K562 (cell line): ENCODE measurements at regions not wholly inside any gene's neighbourhood (a gene's known extent, or its start where the extent isn't known, plus 50 kb on each side); places are given as distances from the start of the nearest gene placed in this dataset.

ENCODE experiments used
- ATAC-seq: fragments of 200-7000 bp; cut with Tn5 transposase; 3 replicates; pipeline ENCODE4 v1.9.1; 2020; ENCODE audit warnings: moderate library complexity
- BruUV-seq: library from RNA; stranded (reverse); fragments of 400-500 nt; replicated peaks from 2 replicates; lab custom pipeline; 2021; lab: Mats Ljungman, UMichigan
- CTCF ChIA-PET: fragments of 300-600 bp; formaldehyde crosslinking; extraction: SDS; loops from one replicate; lab custom pipeline; 2021; ENCODE audit warnings: low intra/inter-chr PET ratio; lab: Yijun Ruan, JAX
- POLR2A ChIA-PET: fragments of 300-600, 350-650 bp; sonication (Branson Sonifier 250); formaldehyde crosslinking; extraction: SDS; loops from one replicate; lab custom pipeline; 2021; ENCODE audit warnings: antibody characterized with exemption, inconsistent platforms; lab: Yijun Ruan, JAX
- DNase-seq, 4 experiments: peaks; one replicate each; pipeline versions ENCODE4 v3.0.0 to v3.0.0-alpha.2; 2011 to 2018; ENCODE audit warnings: low spot score in 3 of 4, mixed read lengths in 3 of 4; ENCODE audit errors: extremely low read depth in 1 of 4
- FAIRE-seq: peaks from 2 replicates; lab custom pipeline; 2011; peaks lifted over from hg19 to GRCh38; lab: Jason Lieb, UNC
- H2AFZ ChIP-seq: 2 replicates; pipeline ENCODE4 v1.6.0; 2011; ENCODE audit warnings: low read depth, low read length, control low read depth, inconsistent platforms
- H3K27ac ChIP-seq: fragments of 200-600 bp; 3 replicates; pipeline ENCODE4 v1.8.0; 2011; ENCODE audit warnings: low read depth, mild to moderate bottlenecking, control low read depth, inconsistent platforms, low read length, moderate library complexity, mixed read lengths; ENCODE audit errors: extremely low read depth
- H3K27me3 ChIP-seq, 2 experiments: fragments of 300-600 bp in 1 of 2; 2 replicates in 1 of 2; 3 replicates in 1 of 2; pipeline versions ENCODE4 v1.6.0 to v1.8.0; 2011; ENCODE audit warnings: inconsistent platforms in 2 of 2, low read length in 2 of 2, mild to moderate bottlenecking in 1 of 2, mixed read lengths in 1 of 2, moderate library complexity in 1 of 2; ENCODE audit not compliant: control insufficient read depth in 2 of 2, insufficient read depth in 2 of 2
- H3K36me3 ChIP-seq: fragments of 300-600 bp; 3 replicates; pipeline ENCODE4 v1.8.0; 2011; ENCODE audit warnings: mild to moderate bottlenecking, low read length, inconsistent platforms; ENCODE audit not compliant: control insufficient read depth, insufficient read depth
- H3K4me1 ChIP-seq, 2 experiments: fragments of 200-600 bp in 1 of 2; replicated peaks in 1 of 2; 2 replicates in 1 of 2; 3 replicates in 1 of 2; pipeline versions ENCODE4 v1.5.1 to v1.8.0; 2011; ENCODE audit warnings: inconsistent platforms in 2 of 2, low read length in 2 of 2, mild to moderate bottlenecking in 1 of 2, mixed read lengths in 1 of 2, moderate library complexity in 1 of 2; ENCODE audit not compliant: control insufficient read depth in 2 of 2, insufficient read depth in 2 of 2
- H3K4me2 ChIP-seq: 2 replicates; pipeline ENCODE4 v1.6.1; 2011; ENCODE audit warnings: low read length, control low read depth, inconsistent platforms, mixed read lengths; ENCODE audit not compliant: insufficient read depth
- H3K4me3 ChIP-seq: fragments of 200-600 bp; sonication (generic), shearing (Covaris generic); 2 replicates; pipeline ENCODE4 v1.5.1; 2016; ENCODE audit warnings: control low read depth, inconsistent platforms
- H3K79me2 ChIP-seq: fragments of 200-600 bp; 3 replicates; pipeline ENCODE4 v1.8.0; 2011; ENCODE audit warnings: low read length, inconsistent platforms; ENCODE audit not compliant: control insufficient read depth, insufficient read depth
- H3K9ac ChIP-seq, 2 experiments: 2 replicates each; pipeline versions ENCODE4 v1.6.0 to v1.6.1; 2011; ENCODE audit warnings: low read depth in 2 of 2, low read length in 2 of 2, control low read depth in 1 of 2, inconsistent platforms in 1 of 2, mild to moderate bottlenecking in 1 of 2, mixed read lengths in 1 of 2; ENCODE audit not compliant: insufficient read depth in 1 of 2
- H3K9me1 ChIP-seq: one replicate; pipeline ENCODE4 v1.6.0; 2011; ENCODE audit warnings: inconsistent platforms, mild to moderate bottlenecking, low read length, moderate library complexity; ENCODE audit not compliant: control insufficient read depth, insufficient read depth
- H3K9me3 ChIP-seq: replicated peaks from 2 replicates; pipeline ENCODE4 v1.5.1; 2011; ENCODE audit warnings: low read depth, low read length, inconsistent platforms; ENCODE audit not compliant: control insufficient read depth, insufficient read depth
- H4K20me1 ChIP-seq: replicated peaks from 2 replicates; pipeline ENCODE4 v1.6.1; 2011; ENCODE audit warnings: low read length, inconsistent platforms, mixed read lengths; ENCODE audit not compliant: control insufficient read depth, insufficient read depth
- CSDE1 ChIP-seq, 2 experiments: fragments of 450-650 bp; IDR thresholded peaks; 2 replicates each; pipeline ENCODE4 v1.6.1; 2016; ENCODE audit warnings: mild to moderate bottlenecking in 1 of 2
- ELF1 ChIP-seq: fragments of 200-800 bp; sonication (Bioruptor generic); IDR thresholded peaks from 2 replicates; pipeline ENCODE4 v1.6.1; 2016; ENCODE audit warnings: missing genetic modification characterization, missing compliant biosample characterization
- FOXJ2 ChIP-seq: fragments of 200-800 bp; sonication (Bioruptor generic); IDR thresholded peaks from 2 replicates; pipeline ENCODE4 v1.6.1; 2016; ENCODE audit warnings: missing genetic modification characterization, missing compliant biosample characterization
- HMG20A ChIP-seq: fragments of 450-650 bp; formaldehyde crosslinking; conservative IDR thresholded peaks from 2 replicates; pipeline ENCODE4 v1.4.0; 2020; ENCODE audit warnings: mild to moderate bottlenecking, mixed read lengths
- PTTG1 ChIP-seq: fragments of 450-650 bp; IDR thresholded peaks from 2 replicates; pipeline ENCODE4 v1.6.1; 2016; ENCODE audit warnings: low read depth, mild to moderate bottlenecking, missing genetic modification characterization, missing compliant biosample characterization
- RAD21 ChIP-seq, 2 experiments: fragments of 250-450 bp in 1 of 2; fragments of 450-650 bp in 1 of 2; sonication (Bioruptor Pico) in 1 of 2; formaldehyde crosslinking in 1 of 2; IDR thresholded peaks in 1 of 2; conservative IDR thresholded peaks in 1 of 2; 2 replicates each; pipeline versions ENCODE4 v1.4.0 to v1.8.0; 2020 to 2022; ENCODE audit warnings: mild to moderate bottlenecking in 2 of 2, moderate library complexity in 1 of 2
- ZBTB34 ChIP-seq: fragments of 250-450 bp; sonication (Bioruptor Pico); IDR thresholded peaks from 2 replicates; pipeline ENCODE4 v1.8.0; 2021; ENCODE audit warnings: mild to moderate bottlenecking, moderate library complexity
- ZNF764 ChIP-seq: fragments of 250-450 bp; sonication (Bioruptor Pico); IDR thresholded peaks from 2 replicates; pipeline ENCODE4 v1.4.0; 2020; ENCODE audit warnings: low read depth, mild to moderate bottlenecking, moderate library complexity
- WGBS: fragments of 100-300 bp; shearing (Covaris generic); methylation state at CpG from one replicate; pipeline ENCODE4 v1.1.6; 2016; ENCODE audit warnings: low coverage, mixed read lengths; ENCODE audit not compliant: insufficient coverage; ENCODE audit errors: missing lambda C conversion rate; 5-methylcytosine and 5-hydroxymethylcytosine counted together
- in situ Hi-C: fragments of 300-500 bp; cut with MboI; formaldehyde crosslinking; loops from 4 replicates; pipeline ENCODE4 v1.15.0; 2018; ENCODE audit warnings: inconsistent platforms, mixed read lengths
- intact Hi-C: fragments of 100-400 bp; cut with micrococcal nuclease; formaldehyde crosslinking; loops from 2 replicates; pipeline ENCODE4 v1.14.2; 2022

GRCh38 chr14:98901511-98902205 is 370.3 kb downstream of the BCL11B start:
- Histone ChIP-seq H3K79me2 (no peaks in the 10 kb centered on the region), H3K27me3 (0 out of 5 replicates have a peak, but pooled peaks cover 0 to 2% of the 10 kb centered on the region in 2 experiments), H3K4me1 (no peaks in the 10 kb centered on the region), H2AFZ (no peak overlapping the region), H3K9me3 (no peaks in the 10 kb centered on the region), H3K9me1 (no peaks in the 10 kb centered on the region), H4K20me1 (no peaks in the 10 kb centered on the region), H3K27ac (no peak overlapping the region), H3K4me3 (no peak overlapping the region), H3K36me3 (no peaks in the 10 kb centered on the region), H3K9ac (no peak overlapping the region), H3K4me2 (no peak overlapping the region)
- 3% methylated on average over 10 of the region's 16 CpGs for WGBS
- POLR2A ChIA-PET, result no interaction called here
- BruUV-seq, result no TSS peak
- CTCF ChIA-PET, result no interaction called here
- no peak for ATAC-seq
- no peak for DNase-seq
- FAIRE-seq, result no peak
- intact Hi-C loops (no loop called here), in situ Hi-C loops (no loop called here)
- TF ChIP-seq ELF1 (tag) (no peak), FOXJ2 (tag) (no peak), HMG20A (no peak), PTTG1 (tag) (no peak), ZNF764 (CRISPR knock-in tag) (no peak), ZBTB34 (CRISPR knock-in tag) (no peak), RAD21 (CRISPR knock-in tag; conservative IDR thresholded peaks at IDR 0.05 in 1 of 2, IDR thresholded peaks at IDR 0.05 in 1 of 2) (no peak), CSDE1 (IDR thresholded peaks at IDR 0.05) (no peak)
